ENCODE measurements at regions not wholly inside any gene's neighbourhood (a gene's known extent, or its start where the extent isn't known, plus 50 kb on each side); places are given as distances from the start of the nearest gene placed in this dataset.

GRCh38 chr5:104599726-104600125, 1037.1 kb upstream of the NUDT12 start:
- no peaks in the 10 kb centered on the region for H3K36me3 ChIP-seq (ENCODE audit: control insufficient read depth, insufficient read depth, low read length)
- no peak overlapping the region for H3K4me3 ChIP-seq (ENCODE audit: low read depth, low read length)
- no peaks in the 10 kb centered on the region for H3K27me3 ChIP-seq (ENCODE audit: control insufficient read depth, insufficient read depth, low read length)
- DNase-seq (ENCODE audit: low read depth) = no peak
- TF ChIP-seq, protein P1, sequence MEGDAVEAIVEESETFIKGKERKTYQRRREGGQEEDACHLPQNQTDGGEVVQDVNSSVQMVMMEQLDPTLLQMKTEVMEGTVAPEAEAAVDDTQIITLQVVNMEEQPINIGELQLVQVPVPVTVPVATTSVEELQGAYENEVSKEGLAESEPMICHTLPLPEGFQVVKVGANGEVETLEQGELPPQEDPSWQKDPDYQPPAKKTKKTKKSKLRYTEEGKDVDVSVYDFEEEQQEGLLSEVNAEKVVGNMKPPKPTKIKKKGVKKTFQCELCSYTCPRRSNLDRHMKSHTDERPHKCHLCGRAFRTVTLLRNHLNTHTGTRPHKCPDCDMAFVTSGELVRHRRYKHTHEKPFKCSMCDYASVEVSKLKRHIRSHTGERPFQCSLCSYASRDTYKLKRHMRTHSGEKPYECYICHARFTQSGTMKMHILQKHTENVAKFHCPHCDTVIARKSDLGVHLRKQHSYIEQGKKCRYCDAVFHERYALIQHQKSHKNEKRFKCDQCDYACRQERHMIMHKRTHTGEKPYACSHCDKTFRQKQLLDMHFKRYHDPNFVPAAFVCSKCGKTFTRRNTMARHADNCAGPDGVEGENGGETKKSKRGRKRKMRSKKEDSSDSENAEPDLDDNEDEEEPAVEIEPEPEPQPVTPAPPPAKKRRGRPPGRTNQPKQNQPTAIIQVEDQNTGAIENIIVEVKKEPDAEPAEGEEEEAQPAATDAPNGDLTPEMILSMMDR (IDR thresholded peaks at IDR 0.05; ENCODE audit: insufficient read depth, low read length, poor library complexity, severe bottlenecking) = no peak

DNA sequence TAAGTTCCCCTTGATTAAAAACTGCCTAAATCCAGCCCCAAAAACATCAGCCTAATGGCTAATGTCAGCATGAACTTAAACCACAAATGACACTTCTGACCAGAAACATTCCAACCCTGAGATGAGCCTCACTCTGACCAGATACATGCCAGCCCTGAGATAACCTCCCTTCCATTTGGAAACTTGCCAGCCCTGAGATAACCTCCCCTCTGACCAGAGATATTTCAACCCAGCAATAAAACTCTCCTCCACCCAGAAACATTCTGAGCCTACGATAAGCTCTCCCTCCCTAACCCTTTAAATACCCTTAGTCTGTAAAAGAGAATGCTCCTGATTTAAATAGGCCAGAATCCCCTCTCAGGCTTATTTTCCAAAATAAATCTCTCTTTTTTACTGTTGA, 1035.7 kb upstream of the NUDT12 start:
- no peaks in the 10 kb centered on the region for H3K36me3 ChIP-seq (ENCODE audit: control insufficient read depth, insufficient read depth, low read length)
- TF ChIP-seq, protein P1 (IDR thresholded peaks at IDR 0.05; ENCODE audit: insufficient read depth, low read length, poor library complexity, severe bottlenecking) = no peak
- no peak for DNase-seq (ENCODE audit: low read depth)

GRCh38 chr5:104594850-104595249, 1032.3 kb upstream of the NUDT12 start:
- no peaks in the 10 kb centered on the region for H3K36me3 ChIP-seq (ENCODE audit: control insufficient read depth, insufficient read depth, low read length)
- TF ChIP-seq, protein P1 (IDR thresholded peaks at IDR 0.05; ENCODE audit: insufficient read depth, low read length, poor library complexity, severe bottlenecking) = no peak
- no peak overlapping the region for H3K4me3 ChIP-seq (ENCODE audit: low read depth, low read length)
- no peak for DNase-seq (ENCODE audit: low read depth)
- H3K27me3 ChIP-seq (ENCODE audit: control insufficient read depth, insufficient read depth, low read length) = no peaks in the 10 kb centered on the region

More for the DNA sequence above, 1035.7 kb upstream of the NUDT12 start:
- H3K4me3 ChIP-seq (ENCODE audit: low read depth, low read length) = no peak overlapping the region
- H3K27me3 ChIP-seq (ENCODE audit: control insufficient read depth, insufficient read depth, low read length) = no peaks in the 10 kb centered on the region

- no peaks in the 10 kb centered on the region for H3K36me3 ChIP-seq (ENCODE audit: control insufficient read depth, insufficient read depth, low read length)
- H3K27me3 ChIP-seq (ENCODE audit: control insufficient read depth, insufficient read depth, low read length) = no peaks in the 10 kb centered on the region
- no peak for DNase-seq (ENCODE audit: low read depth)
- TF ChIP-seq, protein P1 (IDR thresholded peaks at IDR 0.05; ENCODE audit: insufficient read depth, low read length, poor library complexity, severe bottlenecking) = no peak
- H3K4me3 ChIP-seq (ENCODE audit: low read depth, low read length) = no peak overlapping the region
These were observed 1014.1 kb upstream of the NUDT12 start for GRCh38 chr5:104576677-104577076.

DNA sequence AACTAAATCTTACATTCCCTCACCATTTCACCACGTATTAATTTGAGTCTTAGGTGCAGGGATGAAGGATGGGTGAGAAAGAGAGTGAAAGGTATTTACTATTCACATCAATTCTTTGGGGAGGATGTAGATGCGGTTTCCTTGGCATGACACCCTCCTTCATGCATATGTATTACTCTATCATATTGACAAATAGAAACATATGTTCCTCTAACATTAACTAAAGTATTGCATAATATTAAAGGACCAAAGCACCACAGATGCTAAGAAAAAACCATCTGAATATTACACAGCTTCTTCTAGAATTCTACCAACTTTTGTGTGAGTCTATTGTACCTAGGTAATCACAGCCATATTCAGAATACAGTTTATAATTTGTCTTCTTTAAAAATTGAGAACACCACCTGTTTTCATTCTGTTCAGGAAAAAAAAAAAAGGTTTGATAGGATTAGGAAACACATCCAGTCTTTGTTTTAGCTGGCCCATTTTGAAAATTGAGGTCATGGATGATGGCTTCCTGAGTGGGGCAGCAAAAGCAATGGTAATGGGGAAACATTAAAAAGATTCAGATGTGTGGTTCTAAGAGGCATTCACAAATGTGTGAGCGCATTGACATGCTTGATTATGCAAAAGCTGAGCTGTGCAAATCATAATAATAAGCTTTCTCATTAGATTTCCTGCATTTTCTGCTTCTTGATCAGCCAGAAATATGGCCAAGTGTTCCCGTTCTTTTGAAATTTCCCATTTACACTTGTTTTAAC, 1011.5 kb upstream of the NUDT12 start:
- no peak overlapping the region for H3K4me3 ChIP-seq (ENCODE audit: low read depth, low read length)
- no peak for DNase-seq (ENCODE audit: low read depth)
- H3K36me3 ChIP-seq (ENCODE audit: control insufficient read depth, insufficient read depth, low read length) = no peaks in the 10 kb centered on the region
- TF ChIP-seq, protein P1 (IDR thresholded peaks at IDR 0.05; ENCODE audit: insufficient read depth, low read length, poor library complexity, severe bottlenecking) = no peak
- H3K27me3 ChIP-seq (ENCODE audit: control insufficient read depth, insufficient read depth, low read length) = no peaks in the 10 kb centered on the region

GRCh38 chr5:104569621-104570020, 1007.0 kb upstream of the NUDT12 start:
- TF ChIP-seq, protein P1 (IDR thresholded peaks at IDR 0.05; ENCODE audit: insufficient read depth, low read length, poor library complexity, severe bottlenecking) = no peak
- Histone ChIP-seq H3K4me3 (ENCODE audit: low read depth, low read length) (no peak overlapping the region), H3K36me3 (ENCODE audit: control insufficient read depth, insufficient read depth, low read length) (no peaks in the 10 kb centered on the region), H3K27me3 (ENCODE audit: control insufficient read depth, insufficient read depth, low read length) (no peaks in the 10 kb centered on the region)
- no peak for DNase-seq (ENCODE audit: low read depth)
